ENCODE measurements at regions not wholly inside any gene's neighbourhood (a gene's known extent, or its start where the extent isn't known, plus 50 kb on each side); places are given as distances from the start of the nearest gene placed in this dataset.

DNA sequence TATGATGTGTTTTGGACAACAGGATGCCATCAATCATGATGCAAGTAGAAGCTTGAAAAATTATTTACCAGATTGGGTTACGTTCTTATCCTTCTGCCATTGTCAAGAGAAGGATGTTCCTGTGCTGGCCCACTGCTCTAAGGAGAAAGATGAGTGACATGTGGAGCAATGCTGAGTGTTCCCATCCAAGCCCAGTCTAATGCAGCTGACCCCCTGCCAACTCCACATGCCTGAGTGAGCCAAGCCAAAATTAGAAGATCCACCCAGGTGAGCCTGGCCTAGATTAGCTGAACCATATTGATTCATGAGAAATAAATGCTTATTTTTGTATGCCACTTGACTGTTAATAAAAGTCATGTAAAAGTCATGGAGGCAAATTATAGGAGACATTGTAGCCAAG is 446.5 kb downstream of the CNTN3 start:
- no peak overlapping the region for H3K4me3 ChIP-seq (ENCODE audit: low read length)
- no peak for DNase-seq (ENCODE audit: low read depth)
- TF ChIP-seq, protein P1, sequence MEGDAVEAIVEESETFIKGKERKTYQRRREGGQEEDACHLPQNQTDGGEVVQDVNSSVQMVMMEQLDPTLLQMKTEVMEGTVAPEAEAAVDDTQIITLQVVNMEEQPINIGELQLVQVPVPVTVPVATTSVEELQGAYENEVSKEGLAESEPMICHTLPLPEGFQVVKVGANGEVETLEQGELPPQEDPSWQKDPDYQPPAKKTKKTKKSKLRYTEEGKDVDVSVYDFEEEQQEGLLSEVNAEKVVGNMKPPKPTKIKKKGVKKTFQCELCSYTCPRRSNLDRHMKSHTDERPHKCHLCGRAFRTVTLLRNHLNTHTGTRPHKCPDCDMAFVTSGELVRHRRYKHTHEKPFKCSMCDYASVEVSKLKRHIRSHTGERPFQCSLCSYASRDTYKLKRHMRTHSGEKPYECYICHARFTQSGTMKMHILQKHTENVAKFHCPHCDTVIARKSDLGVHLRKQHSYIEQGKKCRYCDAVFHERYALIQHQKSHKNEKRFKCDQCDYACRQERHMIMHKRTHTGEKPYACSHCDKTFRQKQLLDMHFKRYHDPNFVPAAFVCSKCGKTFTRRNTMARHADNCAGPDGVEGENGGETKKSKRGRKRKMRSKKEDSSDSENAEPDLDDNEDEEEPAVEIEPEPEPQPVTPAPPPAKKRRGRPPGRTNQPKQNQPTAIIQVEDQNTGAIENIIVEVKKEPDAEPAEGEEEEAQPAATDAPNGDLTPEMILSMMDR (IDR thresholded peaks at IDR 0.05; ENCODE audit: insufficient read depth, low read depth, low read length, missing control alignments), result no peak

DNA sequence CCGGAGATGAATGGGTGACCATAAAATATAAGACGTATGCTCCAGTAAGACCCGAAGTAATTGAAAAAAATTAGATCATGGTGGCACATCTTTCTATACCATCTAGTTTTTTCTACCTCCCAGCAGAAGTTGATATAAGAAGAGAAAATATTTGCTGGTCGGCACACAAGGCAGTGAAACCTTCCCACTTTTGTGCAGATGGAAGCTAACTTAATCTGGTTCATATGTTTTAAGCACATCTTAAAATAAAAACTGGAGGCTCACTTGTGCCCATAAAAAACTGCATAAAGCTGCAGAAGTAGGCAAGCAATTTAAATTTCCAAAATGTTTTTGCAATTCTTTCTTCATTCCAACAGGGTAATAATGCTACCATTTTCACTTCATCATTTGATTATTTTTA is 449.2 kb downstream of the CNTN3 start:
- DNase-seq (ENCODE audit: low read depth), result no peak
- TF ChIP-seq, protein P1 (IDR thresholded peaks at IDR 0.05; ENCODE audit: insufficient read depth, low read depth, low read length, missing control alignments), result no peak
- H3K4me3 ChIP-seq (ENCODE audit: low read length), result no peak overlapping the region

DNA sequence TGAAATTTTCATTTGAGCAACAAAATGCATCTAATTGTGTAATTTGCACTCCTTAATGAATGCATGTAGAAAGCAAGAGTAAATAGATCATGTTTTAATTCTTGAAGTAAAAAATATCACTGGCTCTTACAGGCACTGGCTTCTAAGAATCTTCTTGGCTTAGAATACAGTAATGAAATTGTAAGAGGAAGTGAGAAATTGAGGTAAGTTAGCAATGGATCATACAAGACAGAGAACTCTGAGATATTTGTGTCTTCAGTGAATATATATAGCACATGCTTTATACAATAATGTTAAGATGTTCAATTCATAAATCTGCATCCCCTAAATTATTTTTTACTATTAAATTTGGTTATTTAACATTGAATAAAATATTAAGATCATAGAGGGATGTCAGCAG is 465.0 kb downstream of the CNTN3 start:
- no peak overlapping the region for H3K4me3 ChIP-seq (ENCODE audit: low read length)
- DNase-seq (ENCODE audit: low read depth), result no peak
- TF ChIP-seq, protein P1 (IDR thresholded peaks at IDR 0.05; ENCODE audit: insufficient read depth, low read depth, low read length, missing control alignments), result no peak

DNA sequence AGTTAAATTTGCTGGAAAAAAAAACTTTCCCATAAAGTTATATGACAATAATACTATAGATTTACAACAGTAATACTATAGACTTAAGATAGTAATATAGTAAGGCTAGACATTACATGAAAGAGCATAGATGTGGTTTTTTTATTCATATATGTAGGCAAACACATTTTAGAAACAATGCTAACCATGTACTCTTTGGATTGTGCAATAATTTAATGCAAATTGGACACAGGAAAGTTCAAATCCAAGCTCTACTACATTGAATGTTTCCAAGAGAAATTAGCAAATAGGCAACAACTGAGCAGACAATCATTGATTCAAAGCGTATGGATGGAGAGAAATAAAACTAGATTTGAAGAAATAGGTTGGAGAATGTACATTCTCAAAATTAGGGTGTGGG is 469.2 kb downstream of the CNTN3 start:
- no peak overlapping the region for H3K4me3 ChIP-seq (ENCODE audit: low read length)
- TF ChIP-seq, protein P1 (IDR thresholded peaks at IDR 0.05; ENCODE audit: insufficient read depth, low read depth, low read length, missing control alignments), result no peak
- DNase-seq (ENCODE audit: low read depth), result no peak

DNA sequence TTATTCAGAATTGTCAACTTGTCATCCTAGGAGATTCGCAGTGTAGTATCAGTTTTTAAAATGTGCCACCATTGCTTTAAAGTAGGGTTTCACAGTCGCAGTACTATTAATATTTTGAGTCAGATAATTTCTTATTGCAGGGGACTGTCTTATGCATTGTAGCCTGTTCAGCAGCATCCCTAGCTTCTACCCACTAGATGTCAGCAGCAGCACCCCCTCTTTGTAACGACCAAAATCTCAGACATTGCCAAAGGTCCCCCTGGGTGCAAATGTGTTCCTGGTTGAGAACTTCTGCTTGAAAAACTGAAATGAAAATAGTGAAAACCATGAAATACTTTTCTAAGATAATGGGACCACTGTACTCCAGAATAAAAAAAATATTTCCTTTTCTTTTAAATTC is 474.8 kb downstream of the CNTN3 start:
- TF ChIP-seq, protein P1 (IDR thresholded peaks at IDR 0.05; ENCODE audit: insufficient read depth, low read depth, low read length, missing control alignments), result no peak
- DNase-seq (ENCODE audit: low read depth), result no peak
- no peak overlapping the region for H3K4me3 ChIP-seq (ENCODE audit: low read length)

DNA sequence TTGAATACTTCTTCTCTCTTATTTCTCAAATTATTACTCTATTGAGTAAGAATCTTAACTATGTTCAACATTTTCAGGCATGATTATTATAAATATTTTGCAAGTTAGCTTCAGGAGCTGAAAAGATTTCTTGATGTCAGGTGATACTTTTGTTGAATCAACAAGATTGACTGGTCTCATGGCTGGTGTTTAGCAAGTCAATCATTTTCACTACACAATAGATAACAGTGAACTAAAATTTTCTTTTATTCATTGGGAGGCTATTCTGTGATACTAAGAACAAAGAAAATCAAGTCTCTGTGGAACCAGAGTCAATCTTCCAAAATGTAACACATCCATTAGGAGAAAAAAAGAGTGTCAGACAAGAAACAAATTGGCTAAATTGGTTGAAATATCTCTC is 476.7 kb downstream of the CNTN3 start:
- no peak for DNase-seq (ENCODE audit: low read depth)
- no peak overlapping the region for H3K4me3 ChIP-seq (ENCODE audit: low read length)
- TF ChIP-seq, protein P1 (IDR thresholded peaks at IDR 0.05; ENCODE audit: insufficient read depth, low read depth, low read length, missing control alignments), result no peak

DNA sequence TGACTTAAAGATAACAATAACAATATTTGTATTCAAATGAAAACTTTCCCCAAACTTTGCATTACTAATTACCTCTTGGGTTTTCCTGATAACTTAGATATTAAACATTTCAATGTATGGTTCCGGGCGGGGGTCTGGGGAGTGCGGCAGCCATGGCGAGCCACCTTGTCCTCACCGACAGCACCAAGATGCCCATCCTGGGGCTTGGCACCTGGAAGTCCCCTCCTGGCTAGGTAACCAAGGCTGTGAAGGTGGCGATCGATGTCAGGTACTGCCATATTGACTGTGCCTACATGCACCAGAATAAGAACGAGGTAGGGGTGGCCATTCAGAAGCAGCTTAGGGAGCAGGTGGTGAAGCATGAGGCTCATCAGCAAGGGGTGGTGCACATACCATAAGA is 478.7 kb downstream of the CNTN3 start:
- TF ChIP-seq, protein P1 (IDR thresholded peaks at IDR 0.05; ENCODE audit: insufficient read depth, low read depth, low read length, missing control alignments), result no peak
- H3K4me3 ChIP-seq (ENCODE audit: low read length), result no peak overlapping the region
- DNase-seq (ENCODE audit: low read depth), result no peak
